ENCODE measurements at regions not wholly inside any gene's neighbourhood (a gene's known extent, or its start where the extent isn't known, plus 50 kb on each side); places are given as distances from the start of the nearest gene placed in this dataset.
"Not testable (repeated sequence)": the region's sequence is repeated elsewhere in the genome, so short reads cannot be mapped to it uniquely, and the experiment has no call there.

GRCh38 chr6:84862843-84863242, 98.4 kb upstream of the TBX18 start:
- DNase-seq: no peak

GRCh38 chr6:84860920-84861319, 96.5 kb upstream of the TBX18 start:
- DNase-seq: no peak

- DNase-seq: no peak
Observed at GRCh38 chr6:84860509-84860908, 96.1 kb upstream of the TBX18 start.

GRCh38 chr6:84854811-84855400, 90.5 kb upstream of the TBX18 start:
- DNase-seq: no peak

GRCh38 chr6:84853901-84854300, 89.5 kb upstream of the TBX18 start:
- DNase-seq: no peak

- DNase-seq: no peak
Observed at GRCh38 chr6:84848960-84849359, 84.6 kb upstream of the TBX18 start.

- no peak for DNase-seq
Observed at GRCh38 chr6:84847390-84848160, 83.2 kb upstream of the TBX18 start.

GRCh38 chr6:84842525-84843166, 78.2 kb upstream of the TBX18 start:
- no peak for DNase-seq

GRCh38 chr6:84837068-84837866, 72.9 kb upstream of the TBX18 start:
- DNase-seq: not testable (repeated sequence)

GRCh38 chr6:84836366-84836765, 72.0 kb upstream of the TBX18 start:
- DNase-seq: no peak

- no peak for DNase-seq
Observed at GRCh38 chr6:84835340-84835739, 70.9 kb upstream of the TBX18 start.

GRCh38 chr6:84831924-84832323, 67.5 kb upstream of the TBX18 start:
- DNase-seq: not testable (repeated sequence)

- DNase-seq: no peak
Observed at GRCh38 chr6:84825461-84825860, 61.1 kb upstream of the TBX18 start.

- DNase-seq: not testable (repeated sequence)
Observed at GRCh38 chr6:84821314-84821713, 56.9 kb upstream of the TBX18 start.

- no peak for DNase-seq
Observed at GRCh38 chr6:84816741-84817140, 52.3 kb upstream of the TBX18 start.

GRCh38 chr6:84815896-84816735, 51.7 kb upstream of the TBX18 start:
- DNase-seq: no peak

All from NCI-H1694 (cell line).